ENCODE measurements at regions not wholly inside any gene's neighbourhood (a gene's known extent, or its start where the extent isn't known, plus 50 kb on each side); places are given as distances from the start of the nearest gene placed in this dataset.
"Not testable (repeated sequence)": the region's sequence is repeated elsewhere in the genome, so short reads cannot be mapped to it uniquely, and the experiment has no call there.

GRCh38 chr6:86744048-86744447 lies 193.3 kb upstream of the HTR1E start:
- DNase-seq (ENCODE audit: low read depth in 1 of 2, low spot score in 1 of 2): no peak
- H3K4me3 ChIP-seq (replicated peaks; ENCODE audit: insufficient read depth, low read length): no peak overlapping the region
- TF ChIP-seq POLR2AphosphoS5 (IDR thresholded peaks at IDR 0.05; ENCODE audit: low read depth) (no peak), SPI1 (IDR thresholded peaks at IDR 0.05; ENCODE audit: borderline replicate concordance, low read depth) (no peak), REST (IDR thresholded peaks at IDR 0.05; ENCODE audit: insufficient replicate concordance, low read depth) (no peak), GABPA (IDR thresholded peaks at IDR 0.05; ENCODE audit: low read depth) (no peak)
- TF ChIP-seq, protein P1, sequence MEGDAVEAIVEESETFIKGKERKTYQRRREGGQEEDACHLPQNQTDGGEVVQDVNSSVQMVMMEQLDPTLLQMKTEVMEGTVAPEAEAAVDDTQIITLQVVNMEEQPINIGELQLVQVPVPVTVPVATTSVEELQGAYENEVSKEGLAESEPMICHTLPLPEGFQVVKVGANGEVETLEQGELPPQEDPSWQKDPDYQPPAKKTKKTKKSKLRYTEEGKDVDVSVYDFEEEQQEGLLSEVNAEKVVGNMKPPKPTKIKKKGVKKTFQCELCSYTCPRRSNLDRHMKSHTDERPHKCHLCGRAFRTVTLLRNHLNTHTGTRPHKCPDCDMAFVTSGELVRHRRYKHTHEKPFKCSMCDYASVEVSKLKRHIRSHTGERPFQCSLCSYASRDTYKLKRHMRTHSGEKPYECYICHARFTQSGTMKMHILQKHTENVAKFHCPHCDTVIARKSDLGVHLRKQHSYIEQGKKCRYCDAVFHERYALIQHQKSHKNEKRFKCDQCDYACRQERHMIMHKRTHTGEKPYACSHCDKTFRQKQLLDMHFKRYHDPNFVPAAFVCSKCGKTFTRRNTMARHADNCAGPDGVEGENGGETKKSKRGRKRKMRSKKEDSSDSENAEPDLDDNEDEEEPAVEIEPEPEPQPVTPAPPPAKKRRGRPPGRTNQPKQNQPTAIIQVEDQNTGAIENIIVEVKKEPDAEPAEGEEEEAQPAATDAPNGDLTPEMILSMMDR (IDR thresholded peaks at IDR 0.05; ENCODE audit: insufficient read depth, low read length): no peak
- no peak overlapping the region for H3K27ac ChIP-seq (replicated peaks)
- H3K27me3 ChIP-seq (ENCODE audit: insufficient read depth, poor library complexity, severe bottlenecking): no peaks in the 10 kb centered on the region

DNA sequence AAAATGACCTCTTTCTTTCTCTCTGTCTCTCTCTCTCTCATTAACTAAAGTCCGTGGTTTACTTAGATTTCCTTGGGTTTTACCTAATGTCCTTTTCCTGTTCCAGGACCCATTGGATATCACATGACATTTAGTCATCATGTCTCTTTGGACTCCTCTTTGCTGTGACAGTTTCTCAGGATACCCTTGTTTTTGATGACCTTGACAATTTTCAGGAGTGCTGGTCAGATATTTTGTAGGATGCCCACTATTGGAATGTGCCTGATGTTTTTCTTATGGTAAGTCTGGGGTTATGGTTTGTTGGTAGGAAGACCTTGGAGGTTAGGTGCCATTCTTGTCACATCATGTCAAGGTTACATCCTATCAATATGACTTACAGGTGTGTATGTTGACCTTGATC lies 199.2 kb upstream of the HTR1E start:
- Histone ChIP-seq H3K27ac (replicated peaks) (no peak overlapping the region), H3K4me3 (replicated peaks; ENCODE audit: insufficient read depth, low read length) (no peak overlapping the region), H3K27me3 (ENCODE audit: insufficient read depth, poor library complexity, severe bottlenecking) (no peaks in the 10 kb centered on the region)
- no peak for DNase-seq (ENCODE audit: low read depth in 1 of 2, low spot score in 1 of 2)
- TF ChIP-seq POLR2AphosphoS5 (IDR thresholded peaks at IDR 0.05; ENCODE audit: low read depth) (no peak), GABPA (IDR thresholded peaks at IDR 0.05; ENCODE audit: low read depth) (no peak), REST (IDR thresholded peaks at IDR 0.05; ENCODE audit: insufficient replicate concordance, low read depth) (no peak), SPI1 (IDR thresholded peaks at IDR 0.05; ENCODE audit: borderline replicate concordance, low read depth) (no peak)
- TF ChIP-seq, protein P1 (IDR thresholded peaks at IDR 0.05; ENCODE audit: insufficient read depth, low read length): no peak

DNA sequence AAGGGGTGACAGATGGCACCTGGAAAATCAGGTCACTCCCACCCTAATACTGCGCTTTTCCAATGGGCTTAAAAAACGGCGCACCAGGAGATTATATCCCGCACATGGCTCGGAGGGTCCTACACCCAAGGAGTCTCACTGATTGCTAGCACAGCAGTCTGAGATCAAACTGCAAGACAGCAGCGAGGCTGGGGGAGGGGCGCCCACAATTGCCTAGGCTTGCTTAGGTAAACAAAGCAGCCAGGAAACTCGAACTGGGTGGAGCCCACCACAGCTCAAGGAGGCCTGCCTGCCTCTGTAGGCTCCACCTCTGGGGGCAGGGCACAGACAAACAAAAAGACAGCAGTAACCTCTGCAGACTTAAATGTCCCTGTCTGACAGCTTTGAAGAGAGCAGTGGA lies 205.7 kb upstream of the HTR1E start:
- not testable (repeated sequence) for H3K27me3 ChIP-seq (ENCODE audit: insufficient read depth, poor library complexity, severe bottlenecking); DNase-seq (ENCODE audit: low read depth in 1 of 2, low spot score in 1 of 2); H3K27ac ChIP-seq (replicated peaks); H3K4me3 ChIP-seq (replicated peaks; ENCODE audit: insufficient read depth, low read length)

DNA sequence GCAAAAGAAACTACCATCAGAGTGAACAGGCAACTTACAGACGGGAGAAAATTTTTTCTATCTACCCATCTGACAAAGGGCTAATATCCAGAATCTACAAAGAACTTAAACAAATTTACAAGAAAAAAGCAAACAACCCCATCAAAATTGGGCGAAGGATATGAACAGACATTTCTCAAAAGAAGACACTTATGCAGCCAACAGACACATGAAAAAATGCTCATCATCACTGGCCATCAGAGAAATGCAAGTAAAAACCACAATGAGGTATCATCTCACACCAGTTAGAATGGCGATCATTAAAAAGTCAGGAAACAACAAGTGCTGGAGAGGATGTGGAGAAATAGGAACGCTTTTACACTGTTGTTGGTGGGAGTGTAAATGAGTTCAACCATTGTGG lies 206.6 kb upstream of the HTR1E start:
- DNase-seq (ENCODE audit: low read depth in 1 of 2, low spot score in 1 of 2); H3K27ac ChIP-seq (replicated peaks); H3K4me3 ChIP-seq (replicated peaks; ENCODE audit: insufficient read depth, low read length); H3K27me3 ChIP-seq (ENCODE audit: insufficient read depth, poor library complexity, severe bottlenecking): not testable (repeated sequence)

DNA sequence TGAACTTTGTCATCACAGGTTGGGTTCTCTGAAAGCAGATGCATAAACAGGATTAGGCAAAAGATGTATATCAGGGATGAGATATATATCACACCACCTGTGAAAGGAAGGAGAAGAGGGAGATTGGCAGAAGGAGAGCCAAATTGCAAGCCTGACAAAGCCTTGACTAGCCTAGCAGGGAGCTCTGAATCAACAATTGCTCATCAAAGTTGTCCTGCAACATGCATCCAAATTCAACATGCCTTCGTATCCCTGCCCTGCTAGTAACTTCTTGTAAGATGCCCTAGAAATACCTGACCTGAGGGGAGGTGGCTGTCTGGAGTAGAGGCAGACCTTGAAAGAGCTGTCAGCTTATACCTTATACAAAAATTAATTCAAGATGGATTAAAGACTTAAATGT lies 207.1 kb upstream of the HTR1E start:
- Histone ChIP-seq H3K27ac (replicated peaks) (no peak overlapping the region), H3K4me3 (replicated peaks; ENCODE audit: insufficient read depth, low read length) (no peak overlapping the region), H3K27me3 (ENCODE audit: insufficient read depth, poor library complexity, severe bottlenecking) (no peaks in the 10 kb centered on the region)
- no peak for DNase-seq (ENCODE audit: low read depth in 1 of 2, low spot score in 1 of 2)
- TF ChIP-seq SPI1 (IDR thresholded peaks at IDR 0.05; ENCODE audit: borderline replicate concordance, low read depth) (no peak), REST (IDR thresholded peaks at IDR 0.05; ENCODE audit: insufficient replicate concordance, low read depth) (no peak), POLR2AphosphoS5 (IDR thresholded peaks at IDR 0.05; ENCODE audit: low read depth) (no peak), GABPA (IDR thresholded peaks at IDR 0.05; ENCODE audit: low read depth) (no peak)
- TF ChIP-seq, protein P1 (IDR thresholded peaks at IDR 0.05; ENCODE audit: insufficient read depth, low read length): no peak
